ENCODE measurements at regions not wholly inside any gene's neighbourhood (a gene's known extent, or its start where the extent isn't known, plus 50 kb on each side); places are given as distances from the start of the nearest gene placed in this dataset.

GRCh38 chr13:30845297-30846214, 60.5 kb upstream of the MEDAG start:
- no peak for DNase-seq (ENCODE audit: low spot score)

- no peak for DNase-seq (ENCODE audit: low spot score)
Observed at GRCh38 chr13:30846311-30846710, 59.8 kb upstream of the MEDAG start.

GRCh38 chr13:30846866-30847265, 59.2 kb upstream of the MEDAG start:
- DNase-seq (ENCODE audit: low spot score): no peak

- no peak for DNase-seq (ENCODE audit: low spot score)
Observed at GRCh38 chr13:30847650-30848307, 58.3 kb upstream of the MEDAG start.

GRCh38 chr13:30848332-30849027, 57.6 kb upstream of the MEDAG start:
- no peak for DNase-seq (ENCODE audit: low spot score)

- DNase-seq (ENCODE audit: low spot score): no peak
Observed at GRCh38 chr13:30849611-30850010, 56.5 kb upstream of the MEDAG start.

- DNase-seq (ENCODE audit: low spot score): no peak
Observed at GRCh38 chr13:30850204-30850866, 55.7 kb upstream of the MEDAG start.

GRCh38 chr13:30850867-30851211, 55.2 kb upstream of the MEDAG start:
- no peak for DNase-seq (ENCODE audit: low spot score)

GRCh38 chr13:30851697-30852096, 54.4 kb upstream of the MEDAG start:
- no peak for DNase-seq (ENCODE audit: low spot score)

GRCh38 chr13:30855569-30855968, 50.5 kb upstream of the MEDAG start:
- no peak for DNase-seq (ENCODE audit: low spot score)

GRCh38 chr13:30856005-30856790, 49.9 kb upstream of the MEDAG start:
- no peak for DNase-seq (ENCODE audit: low spot score)
